ENCODE measurements at regions not wholly inside any gene's neighbourhood (a gene's known extent, or its start where the extent isn't known, plus 50 kb on each side); places are given as distances from the start of the nearest gene placed in this dataset.

GRCh38 chr9:106583751-106584150, 279.2 kb upstream of the ZNF462 start:
- Mint-ChIP-seq H3K4me1 (peaks cover 6% of the 10 kb centered on the region), H3K9me3 (0 out of 2 replicates have a peak, but pooled peaks cover 3% of the 10 kb centered on the region), H3K27ac (no peak overlapping the region), H3K27me3 (ENCODE audit: low read depth) (no peaks in the 10 kb centered on the region), H3K4me3 (no peak overlapping the region), H3K36me3 (no peaks in the 10 kb centered on the region)
- TF ChIP-seq ZNF219 (CRISPR knock-in tag; IDR thresholded peaks at IDR 0.05; ENCODE audit: borderline replicate concordance) (no peak), ERG (CRISPR knock-in tag; IDR thresholded peaks at IDR 0.05) (no peak), ZNF416 (CRISPR knock-in tag; IDR thresholded peaks at IDR 0.05) (no peak), IRF2 (CRISPR knock-in tag; IDR thresholded peaks at IDR 0.05; ENCODE audit: borderline replicate concordance, low read depth) (no peak), GRHL2 (CRISPR knock-in tag; IDR thresholded peaks at IDR 0.05; ENCODE audit: insufficient replicate concordance, severe bottlenecking) (no peak), SMAD4 (CRISPR knock-in tag; IDR thresholded peaks at IDR 0.05) (no peak), IRF1 (CRISPR knock-in tag; IDR thresholded peaks at IDR 0.05) (no peak), CREM (CRISPR knock-in tag; IDR thresholded peaks at IDR 0.05) (no peak), ZNF532 (CRISPR knock-in tag; IDR thresholded peaks at IDR 0.05; ENCODE audit: borderline replicate concordance) (no peak), E2F1 (CRISPR knock-in tag; IDR thresholded peaks at IDR 0.05) (no peak), NR3C1 (CRISPR knock-in tag; conservative IDR thresholded peaks at IDR 0.05; ENCODE audit: low read depth) (no peak), ZNF281 (CRISPR knock-in tag; IDR thresholded peaks at IDR 0.05) (no peak), MLX (CRISPR knock-in tag; IDR thresholded peaks at IDR 0.05) (no peak), TP53 (CRISPR knock-in tag; IDR thresholded peaks at IDR 0.05) (no peak), ZNF425 (CRISPR knock-in tag; conservative IDR thresholded peaks at IDR 0.05) (no peak), MAX (CRISPR knock-in tag; IDR thresholded peaks at IDR 0.05) (no peak), PREB (CRISPR knock-in tag; IDR thresholded peaks at IDR 0.05; ENCODE audit: borderline replicate concordance) (no peak), ESRRA (CRISPR knock-in tag; IDR thresholded peaks at IDR 0.05; ENCODE audit: borderline replicate concordance) (no peak), CBFB (CRISPR knock-in tag; IDR thresholded peaks at IDR 0.05; ENCODE audit: low read depth) (no peak), ATF2 (CRISPR knock-in tag; IDR thresholded peaks at IDR 0.05; ENCODE audit: borderline replicate concordance, low read depth) (no peak)
- ATAC-seq (no peak), DNase-seq (ENCODE audit: low spot score) (no peak)
- CTCF ChIA-PET, result no interaction called here
- POLR2A ChIA-PET, result no interaction called here

Data from WTC11 (cell line).